Activated CD4-positive, alpha-beta T cell treated with anti-CD3 and anti-CD28 coated beads, Interleukin-2, amount 10 ng/mL, durations not matched to agents 7 days and 5 days (primary cell): ENCODE measurements at regions not wholly inside any gene's neighbourhood (a gene's known extent, or its start where the extent isn't known, plus 50 kb on each side); places are given as distances from the start of the nearest gene placed in this dataset.
"Not testable (repeated sequence)": the region's sequence is repeated elsewhere in the genome, so short reads cannot be mapped to it uniquely, and the experiment has no call there.

Source experiments
- CTCF ChIA-PET: fragments of 350-600 bp; sonication (Branson Sonifier 250); formaldehyde crosslinking; loops from one replicate; lab custom pipeline; 2021; ENCODE audit warnings: antibody characterized with exemption; lab: Charles Lee
- POLR2A ChIA-PET: fragments of 350-600 bp; sonication (Branson Sonifier 250); formaldehyde crosslinking; loops from one replicate; lab custom pipeline; 2021; ENCODE audit warnings: antibody characterized with exemption; lab: Charles Lee
- DNase-seq: peaks from one replicate; pipeline ENCODE4 v3.0.0-alpha.2; 2020
- H3K27ac Mint-ChIP-seq: one replicate; pipeline ENCODE4 v1.8.0; 2021; ENCODE audit warnings: mild to moderate bottlenecking, moderate library complexity, mixed read lengths
- H3K27me3 Mint-ChIP-seq: one replicate; pipeline ENCODE4 v1.8.0; 2021; ENCODE audit warnings: mixed read lengths
- H3K36me3 Mint-ChIP-seq: one replicate; pipeline ENCODE4 v1.8.0; 2021; ENCODE audit warnings: low read depth, mixed read lengths
- H3K4me1 Mint-ChIP-seq: one replicate; pipeline ENCODE4 v1.8.0; 2021; ENCODE audit warnings: mixed read lengths
- H3K4me3 Mint-ChIP-seq: one replicate; pipeline ENCODE4 v1.8.0; 2021; ENCODE audit warnings: mild to moderate bottlenecking, moderate library complexity, mixed read lengths
- H3K9me3 Mint-ChIP-seq: one replicate; pipeline ENCODE4 v1.8.0; 2021; ENCODE audit warnings: mixed read lengths

GRCh38 chr2:95672500-95672899 is 80.7 kb downstream of the TRIM43 start:
- H3K27ac Mint-ChIP-seq, H3K4me3 Mint-ChIP-seq, POLR2A ChIA-PET, H3K4me1 Mint-ChIP-seq, H3K36me3 Mint-ChIP-seq, H3K9me3 Mint-ChIP-seq, CTCF ChIA-PET, DNase-seq: not testable (repeated sequence)
- peaks cover 13% of the 10 kb centered on the region for H3K27me3 Mint-ChIP-seq

- no peak overlapping the region for H3K27ac Mint-ChIP-seq
- POLR2A ChIA-PET = no interaction called here
- CTCF ChIA-PET = no interaction called here
- no peak overlapping the region for H3K4me3 Mint-ChIP-seq
- H3K4me1 Mint-ChIP-seq = peaks cover 3% of the 10 kb centered on the region
- H3K36me3 Mint-ChIP-seq = no peaks in the 10 kb centered on the region
- H3K27me3 Mint-ChIP-seq = peaks cover 13% of the 10 kb centered on the region
- no peaks in the 10 kb centered on the region for H3K9me3 Mint-ChIP-seq
- no peak for DNase-seq
These were observed 82.4 kb downstream of the TRIM43 start for GRCh38 chr2:95674186-95674585.

GRCh38 chr2:95676573-95676972 is 84.8 kb downstream of the TRIM43 start:
- H3K27ac Mint-ChIP-seq, H3K36me3 Mint-ChIP-seq, POLR2A ChIA-PET, H3K4me1 Mint-ChIP-seq, DNase-seq, H3K9me3 Mint-ChIP-seq, H3K4me3 Mint-ChIP-seq, CTCF ChIA-PET: not testable (repeated sequence)
- peaks cover 17% of the 10 kb centered on the region for H3K27me3 Mint-ChIP-seq

GRCh38 chr2:95677346-95677745 is 85.5 kb downstream of the TRIM43 start:
- no peak overlapping the region for H3K4me3 Mint-ChIP-seq
- ChIA-PET CTCF (no interaction called here), POLR2A (no interaction called here)
- no peaks in the 10 kb centered on the region for H3K36me3 Mint-ChIP-seq
- peaks cover 1% of the 10 kb centered on the region for H3K4me1 Mint-ChIP-seq
- no peak for DNase-seq
- no peaks in the 10 kb centered on the region for H3K9me3 Mint-ChIP-seq
- no peak overlapping the region for H3K27ac Mint-ChIP-seq
- H3K27me3 Mint-ChIP-seq = peaks cover 20% of the 10 kb centered on the region

GRCh38 chr2:95677833-95678232 is 86.0 kb downstream of the TRIM43 start:
- H3K36me3 Mint-ChIP-seq, POLR2A ChIA-PET, H3K4me3 Mint-ChIP-seq, CTCF ChIA-PET, H3K27ac Mint-ChIP-seq, H3K9me3 Mint-ChIP-seq, DNase-seq, H3K4me1 Mint-ChIP-seq: not testable (repeated sequence)
- H3K27me3 Mint-ChIP-seq = peaks cover 24% of the 10 kb centered on the region

- DNase-seq, POLR2A ChIA-PET, H3K27ac Mint-ChIP-seq, H3K4me1 Mint-ChIP-seq, H3K4me3 Mint-ChIP-seq, H3K36me3 Mint-ChIP-seq, CTCF ChIA-PET, H3K9me3 Mint-ChIP-seq: not testable (repeated sequence)
- peaks cover 26% of the 10 kb centered on the region for H3K27me3 Mint-ChIP-seq
These were observed 89.4 kb downstream of the TRIM43 start for GRCh38 chr2:95681158-95681557.

- peaks cover 24% of the 10 kb centered on the region for H3K27me3 Mint-ChIP-seq
- POLR2A ChIA-PET, H3K4me3 Mint-ChIP-seq, H3K9me3 Mint-ChIP-seq, CTCF ChIA-PET, H3K4me1 Mint-ChIP-seq, DNase-seq, H3K36me3 Mint-ChIP-seq, H3K27ac Mint-ChIP-seq: not testable (repeated sequence)
These were observed 89.8 kb downstream of the TRIM43 start for GRCh38 chr2:95681589-95682081.

GRCh38 chr2:95682889-95683517 is 91.2 kb downstream of the TRIM43 start:
- CTCF ChIA-PET, H3K4me1 Mint-ChIP-seq, POLR2A ChIA-PET, DNase-seq, H3K27ac Mint-ChIP-seq, H3K36me3 Mint-ChIP-seq, H3K9me3 Mint-ChIP-seq: not testable (repeated sequence)
- peaks cover 22% of the 10 kb centered on the region for H3K27me3 Mint-ChIP-seq
- peak overlapping the region; percentile 13 for H3K4me3 Mint-ChIP-seq

DNA sequence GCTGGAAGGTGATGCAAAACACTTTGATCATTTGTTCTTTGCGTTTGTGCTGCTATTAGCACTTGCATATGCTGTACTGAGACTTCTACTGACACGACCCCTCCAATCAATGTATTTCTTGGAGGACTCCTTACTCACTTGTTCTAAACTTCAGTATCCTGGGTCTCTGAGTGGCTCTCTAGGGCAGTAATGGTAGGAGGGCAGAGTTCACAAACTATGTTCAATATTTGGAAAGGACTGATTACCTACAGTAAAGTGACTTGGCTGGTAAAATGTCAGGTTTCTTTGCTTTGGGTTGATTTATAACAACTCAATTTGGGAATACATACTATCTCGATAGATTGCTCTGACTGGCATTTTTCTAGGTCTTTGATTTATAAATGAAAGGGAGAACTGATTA is 93.7 kb downstream of the TRIM43 start:
- Mint-ChIP-seq H3K27ac (no peak overlapping the region), H3K27me3 (peaks cover 20% of the 10 kb centered on the region), H3K4me1 (peaks cover 7% of the 10 kb centered on the region), H3K4me3 (no peak overlapping the region), H3K9me3 (no peaks in the 10 kb centered on the region), H3K36me3 (no peaks in the 10 kb centered on the region)
- CTCF ChIA-PET = no interaction called here
- POLR2A ChIA-PET = no interaction called here
- DNase-seq = no peak

DNA sequence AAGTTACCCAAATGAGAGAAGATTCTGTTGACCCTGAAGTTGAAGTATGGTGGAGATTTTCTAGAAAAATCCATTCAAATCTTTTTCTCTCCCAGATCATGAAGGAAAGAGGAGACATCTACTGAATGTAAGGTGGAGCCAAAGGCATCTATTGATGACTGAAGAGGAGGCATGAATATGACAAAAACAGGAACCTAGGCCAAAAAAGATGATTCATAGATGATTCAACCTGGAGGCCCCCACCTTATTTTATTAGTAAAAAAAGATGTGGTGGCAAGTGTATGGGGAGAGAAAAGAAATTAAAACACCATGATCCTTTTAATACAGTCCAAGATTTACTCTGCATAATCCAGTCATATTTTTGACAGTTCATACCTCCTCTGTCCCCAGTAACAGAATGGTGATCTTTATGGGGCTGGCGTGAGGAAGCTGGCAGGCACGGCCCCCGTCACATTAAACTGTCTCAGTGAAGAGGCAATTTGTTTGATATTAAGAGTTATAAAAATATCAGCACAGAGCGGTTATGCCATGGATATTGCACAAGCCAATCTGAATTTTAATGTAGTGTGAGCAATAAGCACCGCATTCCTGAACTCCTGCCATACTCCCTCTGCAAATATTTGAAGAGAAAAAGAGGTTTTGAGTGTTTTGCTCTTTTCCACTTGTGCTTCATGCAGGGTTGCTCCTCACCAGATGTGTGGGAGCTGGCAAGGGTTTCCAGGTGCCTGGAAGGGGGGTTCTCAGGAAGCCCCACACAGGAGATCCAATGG is 94.4 kb downstream of the TRIM43 start:
- H3K27ac Mint-ChIP-seq, H3K4me3 Mint-ChIP-seq, CTCF ChIA-PET, H3K9me3 Mint-ChIP-seq, H3K4me1 Mint-ChIP-seq, POLR2A ChIA-PET, DNase-seq, H3K36me3 Mint-ChIP-seq: not testable (repeated sequence)
- peaks cover 20% of the 10 kb centered on the region for H3K27me3 Mint-ChIP-seq

GRCh38 chr2:95687852-95688251 is 96.1 kb downstream of the TRIM43 start:
- DNase-seq, H3K4me3 Mint-ChIP-seq, POLR2A ChIA-PET, H3K27ac Mint-ChIP-seq, H3K4me1 Mint-ChIP-seq, H3K9me3 Mint-ChIP-seq, CTCF ChIA-PET, H3K36me3 Mint-ChIP-seq: not testable (repeated sequence)
- H3K27me3 Mint-ChIP-seq = peaks cover 13% of the 10 kb centered on the region

DNA sequence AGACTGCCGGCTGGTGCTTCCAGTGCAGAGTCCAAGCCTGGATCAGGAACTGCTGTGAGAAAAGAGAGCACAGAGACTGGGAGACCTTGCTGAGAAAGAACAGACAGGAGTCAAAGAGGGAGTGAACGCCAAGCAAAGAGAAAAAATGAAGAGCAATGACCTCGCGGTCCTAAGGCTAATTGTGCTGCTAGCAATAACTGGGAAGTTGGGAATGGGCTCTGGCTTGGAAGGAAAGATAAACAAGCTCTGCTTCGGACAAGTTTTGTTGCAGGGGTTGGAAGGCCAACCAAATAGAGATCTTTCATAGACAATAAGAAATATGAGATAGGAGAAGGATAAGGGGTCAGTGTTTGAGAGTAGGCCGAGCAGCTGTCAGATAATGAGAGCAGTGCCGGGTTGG is 99.4 kb downstream of the TRIM43 start:
- POLR2A ChIA-PET, H3K9me3 Mint-ChIP-seq, H3K4me1 Mint-ChIP-seq, DNase-seq, H3K4me3 Mint-ChIP-seq, CTCF ChIA-PET, H3K36me3 Mint-ChIP-seq, H3K27ac Mint-ChIP-seq, H3K27me3 Mint-ChIP-seq: not testable (repeated sequence)

GRCh38 chr2:95693071-95693846 is 101.5 kb downstream of the TRIM43 start:
- H3K4me1 Mint-ChIP-seq, H3K9me3 Mint-ChIP-seq, H3K27ac Mint-ChIP-seq, H3K4me3 Mint-ChIP-seq, CTCF ChIA-PET, H3K36me3 Mint-ChIP-seq, DNase-seq, POLR2A ChIA-PET: not testable (repeated sequence)
- peaks cover 16% of the 10 kb centered on the region for H3K27me3 Mint-ChIP-seq
